NOMO-1 treated with DMSO at 0.1 percent for 48 hours (cell line): ENCODE measurements at regions not wholly inside any gene's neighbourhood (a gene's known extent, or its start where the extent isn't known, plus 50 kb on each side); places are given as distances from the start of the nearest gene placed in this dataset.
"Not testable (repeated sequence)": the region's sequence is repeated elsewhere in the genome, so short reads cannot be mapped to it uniquely, and the experiment has no call there.

Experiments
- DNase-seq: peaks from one replicate; lab custom pipeline; 2025; ENCODE audit not compliant: unreplicated experiment; lab: John Stamatoyannopoulos, UW

DNA sequence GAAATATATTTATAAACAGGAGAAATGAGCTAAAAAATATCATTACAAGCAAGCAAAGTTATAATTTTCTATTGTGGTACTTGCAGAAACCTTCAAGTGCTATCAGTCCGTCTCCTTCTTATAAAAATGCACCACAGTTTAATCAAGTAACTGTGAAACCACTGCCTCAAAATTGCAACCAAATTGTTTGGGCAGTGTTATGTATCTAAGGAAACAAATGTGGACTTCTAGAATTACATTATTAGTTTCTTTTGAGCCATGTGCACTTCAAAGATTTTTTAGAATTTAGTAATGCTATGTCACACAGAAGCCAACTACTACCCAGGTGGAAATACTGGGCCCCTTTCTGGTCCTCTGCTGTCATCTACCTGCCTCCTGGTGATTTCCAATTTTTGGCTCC, 495.6 kb downstream of the NYAP2 start:
- DNase-seq = no peak

DNA sequence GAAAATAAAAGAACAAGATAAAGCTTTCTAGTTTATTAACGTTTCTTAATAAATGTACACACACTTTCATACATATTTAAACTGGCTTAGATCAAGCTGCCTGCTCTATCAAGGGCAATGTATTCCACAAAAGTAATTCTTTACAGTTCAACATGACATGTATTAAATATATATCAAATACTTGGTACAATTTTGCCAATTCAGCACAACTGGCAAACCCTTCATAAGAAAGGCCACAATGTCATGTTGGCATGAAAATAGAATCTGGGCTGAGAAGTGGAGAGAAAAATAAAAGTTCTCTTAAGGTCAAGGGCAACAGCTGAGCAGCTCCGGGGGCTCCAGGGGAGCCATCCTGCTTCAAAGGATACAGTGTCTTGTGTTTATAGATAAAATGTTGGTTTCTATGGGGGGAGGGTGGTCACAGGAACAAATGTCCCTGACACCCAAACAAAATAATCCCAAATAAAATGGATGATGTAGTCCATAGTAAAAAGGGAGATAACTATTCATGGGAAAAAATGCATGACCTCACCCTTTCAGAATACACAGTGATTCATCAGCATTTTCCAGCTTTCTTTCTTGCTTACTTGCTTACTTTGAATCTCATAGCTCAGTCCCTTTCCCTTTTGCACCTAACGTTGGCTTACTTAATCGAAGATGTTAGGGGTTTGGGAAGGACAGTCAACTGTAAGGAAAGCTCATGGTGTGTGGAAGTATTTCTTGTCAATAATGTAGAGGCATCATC, 494.9 kb downstream of the NYAP2 start:
- no peak for DNase-seq

- no peak for DNase-seq
These were observed 493.6 kb downstream of the NYAP2 start for GRCh38 chr2:225893151-225893550.

- no peak for DNase-seq
These were observed 492.3 kb downstream of the NYAP2 start for GRCh38 chr2:225891771-225892170.

DNA sequence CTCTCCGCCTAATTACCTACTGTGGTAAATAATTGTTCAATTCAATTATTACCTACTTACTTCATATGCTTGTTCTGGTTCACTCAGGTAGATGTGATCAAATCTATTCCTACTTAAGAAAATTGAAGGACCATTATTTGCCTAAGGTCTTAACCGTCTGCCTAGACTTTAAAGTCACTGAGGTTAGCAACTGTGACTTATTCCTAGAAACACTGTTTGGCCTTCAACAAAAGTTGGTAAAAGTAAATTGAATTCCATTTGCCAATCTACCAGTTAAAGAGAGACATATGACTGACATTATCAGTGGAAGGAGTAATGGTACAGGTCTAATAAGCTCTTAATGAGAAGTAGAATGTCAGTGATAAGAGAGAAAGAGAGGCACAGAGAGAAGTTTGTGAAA, 491.5 kb downstream of the NYAP2 start:
- DNase-seq = no peak

DNA sequence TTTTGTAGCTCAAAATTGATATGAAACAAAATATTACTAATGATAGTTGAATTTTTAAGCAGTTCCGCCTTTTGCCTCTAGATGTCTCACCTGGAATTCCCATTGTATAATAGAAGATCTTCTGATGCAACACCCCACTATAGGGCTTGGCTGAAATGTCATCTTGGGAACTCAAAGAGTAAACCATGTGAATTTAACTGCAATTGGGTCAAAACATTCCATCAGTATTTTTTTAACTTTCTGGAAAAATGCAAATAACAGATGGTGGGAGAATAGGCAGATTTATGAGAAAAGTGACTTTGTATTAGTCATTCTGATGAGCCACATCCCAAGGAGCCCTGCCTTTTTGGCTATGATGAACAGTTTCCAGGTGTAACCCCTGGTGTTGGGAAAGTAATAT, 489.9 kb downstream of the NYAP2 start:
- peak; percentile 14 for DNase-seq

DNA sequence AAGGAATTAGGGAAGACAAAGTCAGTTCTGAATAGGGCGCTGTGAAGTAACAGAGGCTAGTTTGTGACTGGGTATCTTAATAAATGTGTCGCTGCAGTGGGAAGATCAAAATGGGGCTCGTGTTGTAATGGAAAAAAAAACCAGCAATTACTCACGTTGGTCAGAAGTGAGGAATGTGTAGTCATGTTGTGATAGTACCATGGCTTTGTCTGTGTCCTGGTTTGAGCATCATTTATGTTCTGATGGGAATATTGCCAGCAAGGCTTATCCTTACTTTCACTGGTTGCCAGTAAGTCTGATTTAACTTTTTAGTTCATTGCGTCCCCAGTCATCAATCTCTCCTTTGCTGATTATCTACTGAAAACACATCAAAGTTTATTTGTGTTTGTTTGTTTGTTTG, 467.6 kb downstream of the NYAP2 start:
- DNase-seq = no peak

DNA sequence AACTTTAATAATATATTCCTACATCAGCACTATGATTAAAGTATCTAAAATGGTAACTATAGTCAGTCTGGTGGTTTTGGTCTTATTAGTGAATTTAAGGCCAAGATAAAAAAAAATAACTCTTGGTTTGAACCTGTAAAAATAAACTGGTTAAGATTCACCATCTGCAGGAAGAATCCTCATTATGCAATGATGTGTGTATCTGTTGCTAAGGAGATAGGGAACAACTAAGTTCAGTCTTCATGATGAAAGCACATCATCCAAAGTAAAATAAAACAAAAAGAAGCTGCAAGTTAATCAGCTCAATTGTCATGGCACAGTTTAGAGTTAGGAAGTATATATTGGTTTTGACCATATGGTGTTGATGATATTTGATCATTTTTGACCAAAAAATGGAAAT, 466.0 kb downstream of the NYAP2 start:
- DNase-seq = no peak

DNA sequence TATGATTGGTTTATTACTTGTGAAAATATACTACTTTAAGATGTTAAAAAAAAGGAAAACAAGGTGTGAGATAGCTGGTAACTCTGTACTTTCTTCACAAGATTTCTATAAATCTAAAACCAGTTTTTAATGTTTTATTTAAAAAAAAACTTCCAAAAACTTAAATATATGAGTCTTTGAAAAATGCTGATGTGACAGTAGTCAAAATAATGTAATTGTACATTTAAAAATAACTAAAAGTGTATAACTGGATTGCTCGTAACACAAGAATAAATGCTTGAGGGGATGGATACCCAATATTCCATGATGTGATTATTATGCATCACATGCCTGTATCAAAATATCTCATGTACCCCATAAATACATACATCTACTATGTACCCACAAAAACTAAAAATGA, 464.9 kb downstream of the NYAP2 start:
- DNase-seq = no peak

DNA sequence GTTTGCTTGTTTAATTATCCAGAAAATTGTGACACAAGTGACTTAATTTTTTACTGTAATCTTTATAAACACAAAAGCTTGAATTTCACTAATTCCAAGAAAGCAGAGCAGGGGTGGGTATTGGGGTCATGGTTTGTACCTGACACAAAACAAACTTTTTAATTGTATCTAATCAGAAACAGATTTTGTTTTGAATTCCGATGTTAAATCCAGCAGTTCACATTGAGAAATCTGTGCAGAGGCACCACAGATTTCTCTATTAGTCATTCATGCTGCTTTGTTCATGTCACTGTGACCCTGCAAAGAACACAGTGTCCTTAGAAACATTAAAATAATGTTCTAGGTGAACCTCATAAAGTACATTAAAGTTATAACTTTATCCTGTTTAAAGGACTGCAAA, 443.4 kb downstream of the NYAP2 start:
- no peak for DNase-seq

- no peak for DNase-seq
These were observed 441.8 kb downstream of the NYAP2 start for GRCh38 chr2:225841314-225841713.

- no peak for DNase-seq
These were observed 437.8 kb downstream of the NYAP2 start for GRCh38 chr2:225837328-225837727.

GRCh38 chr2:225824748-225825449, 425.4 kb downstream of the NYAP2 start:
- DNase-seq = no peak

DNA sequence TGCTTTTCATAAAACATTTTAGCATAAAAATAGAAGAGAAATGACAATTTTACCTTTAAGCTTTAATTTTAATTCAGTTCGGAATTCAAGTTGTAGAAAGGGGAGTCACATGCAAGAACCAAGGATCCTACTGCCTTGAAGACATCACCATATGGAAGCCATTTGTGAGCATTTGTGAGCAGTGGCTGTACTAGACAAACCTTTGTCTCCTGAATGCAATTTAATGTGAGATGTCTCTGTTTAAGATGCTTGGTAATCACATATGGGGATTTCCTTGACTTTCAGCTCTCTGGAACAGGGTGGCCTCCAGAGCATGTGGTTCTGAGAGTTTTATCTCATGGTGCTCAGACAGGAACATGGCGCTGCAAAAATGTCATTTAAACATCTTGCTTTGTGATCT, 421.8 kb downstream of the NYAP2 start:
- DNase-seq = no peak

DNA sequence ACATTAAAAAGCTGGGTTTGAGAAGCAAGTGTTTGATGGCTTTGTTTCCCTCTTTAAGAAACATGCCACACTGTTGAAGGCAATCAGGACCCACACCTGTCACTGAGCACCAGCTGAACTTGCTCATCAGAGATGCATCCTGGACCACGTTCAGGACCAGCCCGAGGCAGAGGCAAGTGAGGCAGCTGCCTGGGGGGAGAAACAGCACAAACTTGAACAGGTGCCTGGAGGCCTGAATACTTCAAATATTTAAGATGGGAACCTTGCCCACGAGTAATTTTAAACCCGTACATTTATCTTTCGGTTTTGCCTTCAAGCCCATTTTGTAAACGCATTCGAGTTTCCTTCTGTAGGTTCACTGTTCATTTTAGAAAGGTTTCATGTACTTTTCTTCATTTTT, 421.3 kb downstream of the NYAP2 start:
- no peak for DNase-seq

DNA sequence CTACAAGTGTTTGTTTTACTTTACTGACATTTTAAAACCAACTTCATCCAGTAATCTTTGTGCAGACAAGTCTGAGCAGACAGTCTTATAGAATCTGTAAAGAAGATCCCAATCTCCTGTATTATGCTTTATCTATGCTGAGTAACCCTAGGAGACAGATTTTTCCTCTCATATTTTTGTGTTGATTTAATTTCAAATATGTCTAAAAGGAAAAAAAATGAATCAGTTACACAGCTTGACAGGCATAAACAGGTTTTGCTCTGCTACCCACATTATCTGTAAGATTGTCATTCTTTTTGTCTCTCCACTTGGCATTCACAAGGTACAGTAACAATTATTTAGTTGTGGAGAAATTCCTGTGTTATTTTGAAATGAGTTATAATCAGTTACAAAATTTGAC, 415.0 kb downstream of the NYAP2 start:
- DNase-seq = no peak

DNA sequence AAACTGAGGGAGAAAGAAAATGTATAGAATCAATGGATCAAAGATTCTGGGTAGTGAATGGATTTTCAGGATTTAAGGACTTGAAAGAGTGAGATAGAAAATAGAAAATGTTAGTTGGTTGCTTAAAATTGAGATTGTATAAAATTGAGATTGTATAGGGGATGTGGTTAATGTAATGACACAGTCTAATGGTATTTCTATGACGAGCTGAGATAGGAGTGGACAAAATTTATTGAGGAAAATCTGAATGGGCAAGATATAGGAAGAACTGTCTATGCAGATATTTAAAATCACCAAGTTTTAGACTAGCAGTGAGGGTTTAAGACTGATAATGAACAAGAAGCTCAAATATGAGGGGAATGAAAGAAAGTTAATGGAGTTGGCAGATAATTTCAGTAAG, 406.6 kb downstream of the NYAP2 start:
- no peak for DNase-seq

- DNase-seq = not testable (repeated sequence)
These were observed 402.6 kb downstream of the NYAP2 start for GRCh38 chr2:225802076-225802475.

DNA sequence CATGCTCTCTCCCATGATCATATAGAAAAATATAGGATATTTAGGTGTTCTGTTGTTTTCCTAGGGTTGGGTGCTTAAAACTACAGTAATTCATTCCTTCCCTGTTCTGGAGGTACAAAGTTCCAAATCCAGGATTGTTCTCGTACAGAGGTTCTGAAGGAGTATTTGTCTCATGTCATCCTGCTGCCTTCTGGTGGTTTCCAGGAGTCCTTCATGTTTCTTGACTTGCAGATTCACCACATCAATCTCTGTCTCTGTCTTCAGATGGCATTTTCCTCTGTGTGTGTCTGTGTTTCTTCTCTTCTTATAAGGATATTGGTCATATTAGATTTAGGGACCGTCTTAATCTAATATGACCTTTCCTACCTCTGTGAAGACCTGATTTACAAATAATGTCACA, 397.9 kb downstream of the NYAP2 start:
- DNase-seq = no peak

DNA sequence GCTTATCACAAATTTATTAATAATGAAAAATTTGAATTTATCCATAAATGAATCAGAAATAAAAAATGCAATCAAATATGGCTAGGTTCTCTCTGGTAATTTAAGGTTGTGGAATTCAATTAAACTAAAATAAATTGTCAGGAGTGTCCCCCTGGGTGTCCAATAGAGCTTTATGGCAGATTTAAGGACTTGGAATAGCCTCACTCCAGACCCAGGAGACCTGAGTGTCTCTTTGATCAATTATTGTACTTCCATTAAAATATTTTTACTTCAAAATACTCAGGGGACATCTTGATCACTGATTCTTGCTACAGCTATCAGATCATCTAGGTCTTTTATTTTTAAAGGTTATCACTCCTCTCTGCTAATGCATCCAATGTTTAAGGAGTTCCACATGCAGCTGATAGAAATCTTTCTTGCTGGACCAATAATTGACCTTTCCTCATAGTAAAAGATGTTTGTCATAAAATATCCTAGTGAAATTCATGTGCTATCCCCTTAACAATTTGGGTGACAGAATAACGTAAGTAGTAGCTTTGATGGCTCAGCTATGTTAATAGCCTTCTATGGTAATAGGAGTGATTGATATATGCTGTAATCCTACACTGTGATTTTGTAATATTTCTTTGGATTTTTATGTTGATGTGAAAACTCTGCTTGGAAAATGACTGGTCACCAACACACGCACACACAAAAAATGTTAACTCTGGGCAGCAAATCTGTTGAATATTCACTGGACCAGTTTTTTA, 395.3 kb downstream of the NYAP2 start:
- DNase-seq = no peak

GRCh38 chr2:225793736-225794550, 394.4 kb downstream of the NYAP2 start:
- DNase-seq = no peak
